ENCODE measurements at regions not wholly inside any gene's neighbourhood (a gene's known extent, or its start where the extent isn't known, plus 50 kb on each side); places are given as distances from the start of the nearest gene placed in this dataset.

DNA sequence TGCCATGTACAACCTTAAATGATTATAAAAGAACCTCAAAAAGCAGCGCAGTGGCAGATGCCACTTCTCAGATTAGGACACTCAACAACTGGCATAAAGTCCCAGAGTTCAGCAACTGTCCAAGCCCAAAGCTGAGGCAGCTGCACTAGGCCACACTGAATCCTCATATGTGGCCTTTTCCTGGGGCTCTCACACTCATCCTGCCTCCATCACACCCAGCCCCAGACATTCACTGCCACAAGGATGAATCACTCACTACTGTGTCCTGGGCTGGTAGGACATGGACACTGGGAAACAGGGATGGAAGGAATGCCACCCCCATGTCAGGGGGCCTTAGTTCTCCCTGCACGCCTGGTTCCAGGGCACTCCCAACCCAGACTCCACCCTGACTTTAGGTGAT, 547.7 kb downstream of the TNS3 start:
- DNase-seq (ENCODE audit: extremely low spot score): no peak
- ChIA-PET POLR2A (no interaction called here), CTCF (no interaction called here)
- TF ChIP-seq PKNOX1 (IDR thresholded peaks at IDR 0.05) (no peak), FOXA1 (IDR thresholded peaks at IDR 0.05) (no peak)

- no peak for DNase-seq (ENCODE audit: extremely low spot score)
- CTCF ChIA-PET: interaction anchor here (0.7 kb wide), 1 partner anchor 387 kb away, joined by 4 read pairs; no protein-coding TSS in a partner anchor
- TF ChIP-seq ZNF384 (IDR thresholded peaks at IDR 0.05) (no peak), NFRKB (IDR thresholded peaks at IDR 0.05) (no peak), FOXM1 (IDR thresholded peaks at IDR 0.05; ENCODE audit: borderline replicate concordance) (no peak), ELF4 (IDR thresholded peaks at IDR 0.05) (no peak), BHLHE40 (IDR thresholded peaks at IDR 0.05; ENCODE audit: borderline replicate concordance) (no peak), TARDBP (IDR thresholded peaks at IDR 0.05) (no peak), LEF1 (IDR thresholded peaks at IDR 0.05; ENCODE audit: borderline replicate concordance) (no peak)
- POLR2A ChIA-PET: no interaction called here
These were observed 549.4 kb downstream of the TNS3 start for GRCh38 chr7:47032536-47032908.

DNA sequence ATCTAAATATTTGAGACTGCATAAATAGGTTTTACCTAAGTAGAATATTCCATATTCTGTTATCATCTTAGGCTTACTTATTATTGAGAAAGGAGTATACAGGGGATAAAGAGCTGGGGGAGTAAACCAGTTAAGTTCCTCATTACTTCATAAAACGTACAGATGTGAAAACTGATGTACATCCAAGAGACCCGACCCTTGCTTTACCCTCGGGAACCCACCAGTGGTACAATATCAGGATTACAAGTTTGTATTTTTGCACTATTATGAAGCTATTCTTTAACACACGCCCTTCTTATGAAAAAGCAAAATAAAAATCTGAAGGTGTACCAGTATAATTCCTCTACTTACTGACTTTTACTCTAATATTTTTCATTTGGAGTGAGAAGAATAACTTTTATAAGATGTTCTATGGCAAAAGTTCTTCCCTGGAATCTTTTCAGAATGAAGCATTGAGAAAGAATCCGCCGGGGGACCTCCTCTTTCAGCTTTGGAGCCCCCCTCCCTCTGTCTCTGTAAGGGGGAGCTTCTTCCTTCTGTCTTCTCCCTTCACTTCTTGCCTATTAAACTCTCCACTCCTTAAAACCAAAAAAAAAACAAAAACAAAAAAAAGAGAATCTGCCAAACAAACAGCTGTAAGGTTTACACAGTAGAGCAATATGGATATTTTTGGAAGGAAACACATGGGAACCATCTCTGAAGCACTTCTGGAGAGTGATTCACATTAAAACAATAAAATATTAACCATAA, 550.0 kb downstream of the TNS3 start:
- DNase-seq (ENCODE audit: extremely low spot score): no peak
- TF ChIP-seq ZNF384 (IDR thresholded peaks at IDR 0.05) (no peak), ELF4 (IDR thresholded peaks at IDR 0.05) (no peak), BHLHE40 (IDR thresholded peaks at IDR 0.05; ENCODE audit: borderline replicate concordance) (no peak), ARNT (IDR thresholded peaks at IDR 0.05) (no peak), LEF1 (IDR thresholded peaks at IDR 0.05; ENCODE audit: borderline replicate concordance) (no peak), SP1 (IDR thresholded peaks at IDR 0.05) (no peak), FOXA1 (IDR thresholded peaks at IDR 0.05) (no peak), L3MBTL2 (conservative IDR thresholded peaks at IDR 0.05) (no peak), PKNOX1 (IDR thresholded peaks at IDR 0.05) (no peak), NFRKB (IDR thresholded peaks at IDR 0.05) (no peak), SUZ12 (IDR thresholded peaks at IDR 0.05) (no peak), FOXK2 (IDR thresholded peaks at IDR 0.05) (no peak), HDGF (IDR thresholded peaks at IDR 0.05; ENCODE audit: borderline replicate concordance) (no peak), CTBP1 (IDR thresholded peaks at IDR 0.05; ENCODE audit: borderline replicate concordance) (no peak), TARDBP (IDR thresholded peaks at IDR 0.05) (no peak), FOXM1 (IDR thresholded peaks at IDR 0.05; ENCODE audit: borderline replicate concordance) (no peak)
- POLR2A ChIA-PET: no interaction called here
- CTCF ChIA-PET: interaction anchor here (0.7 kb wide), 1 partner anchor 386 kb away, joined by 4 read pairs; no protein-coding TSS in a partner anchor

GRCh38 chr7:47028284-47028683, 553.6 kb downstream of the TNS3 start:
- CTCF ChIA-PET: no interaction called here
- POLR2A ChIA-PET: no interaction called here
- no peak for TF ChIP-seq FOXM1 (IDR thresholded peaks at IDR 0.05; ENCODE audit: borderline replicate concordance)
- no peak for TF ChIP-seq FOXK2 (IDR thresholded peaks at IDR 0.05)
- no peak for TF ChIP-seq ARNT (IDR thresholded peaks at IDR 0.05)
- TF ChIP-seq CTBP1 (IDR thresholded peaks at IDR 0.05; ENCODE audit: borderline replicate concordance): no peak
- TF ChIP-seq L3MBTL2 (conservative IDR thresholded peaks at IDR 0.05): no peak
- DNase-seq (ENCODE audit: extremely low spot score): no peak

- TF ChIP-seq SP1 (IDR thresholded peaks at IDR 0.05) (no peak), FOXK2 (IDR thresholded peaks at IDR 0.05) (no peak), SUZ12 (IDR thresholded peaks at IDR 0.05) (no peak), FOXA1 (IDR thresholded peaks at IDR 0.05) (no peak), PKNOX1 (IDR thresholded peaks at IDR 0.05) (no peak), NFRKB (IDR thresholded peaks at IDR 0.05) (no peak), FOXM1 (IDR thresholded peaks at IDR 0.05; ENCODE audit: borderline replicate concordance) (no peak), BHLHE40 (IDR thresholded peaks at IDR 0.05; ENCODE audit: borderline replicate concordance) (no peak), LEF1 (IDR thresholded peaks at IDR 0.05; ENCODE audit: borderline replicate concordance) (no peak), TARDBP (IDR thresholded peaks at IDR 0.05) (no peak), ARNT (IDR thresholded peaks at IDR 0.05) (no peak), ZNF384 (IDR thresholded peaks at IDR 0.05) (no peak), L3MBTL2 (conservative IDR thresholded peaks at IDR 0.05) (no peak), HDGF (IDR thresholded peaks at IDR 0.05; ENCODE audit: borderline replicate concordance) (no peak), CTBP1 (IDR thresholded peaks at IDR 0.05; ENCODE audit: borderline replicate concordance) (no peak), ELF4 (IDR thresholded peaks at IDR 0.05) (no peak)
- ChIA-PET CTCF (no interaction called here), POLR2A (no interaction called here)
- DNase-seq (ENCODE audit: extremely low spot score): no peak
These were observed 554.1 kb downstream of the TNS3 start for GRCh38 chr7:47027695-47028240.

DNA sequence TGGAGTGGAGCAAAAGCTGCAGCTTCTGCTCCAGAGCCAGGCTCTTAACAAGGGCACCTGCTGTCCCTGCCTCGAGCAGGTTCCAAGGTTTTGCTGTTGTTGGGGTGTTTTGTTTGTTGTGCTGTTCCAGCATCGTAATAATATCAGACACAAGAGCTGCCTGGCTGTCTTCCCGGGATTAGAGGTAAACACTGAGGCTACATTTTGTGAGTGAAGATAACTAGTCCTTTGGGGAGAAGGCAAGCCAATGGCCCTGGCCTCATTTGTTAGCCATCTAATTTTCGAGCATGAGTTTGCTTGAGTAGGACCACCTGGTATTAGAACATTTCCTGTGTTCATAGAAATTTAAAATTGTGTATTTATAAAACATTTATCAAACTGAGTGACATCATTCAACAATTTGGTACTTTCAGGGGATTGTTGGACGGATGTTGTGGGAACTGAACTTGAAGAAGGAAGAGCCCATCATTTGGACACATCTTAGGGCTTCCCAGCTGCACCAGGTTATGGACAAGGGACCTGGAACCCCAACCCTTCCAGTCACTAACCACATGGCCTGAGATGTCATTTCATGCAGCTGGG, 555.0 kb downstream of the TNS3 start:
- DNase-seq (ENCODE audit: extremely low spot score): no peak
- CTCF ChIA-PET: no interaction called here
- TF ChIP-seq PKNOX1 (IDR thresholded peaks at IDR 0.05) (no peak), SP1 (IDR thresholded peaks at IDR 0.05) (no peak), ELF4 (IDR thresholded peaks at IDR 0.05) (no peak), LEF1 (IDR thresholded peaks at IDR 0.05; ENCODE audit: borderline replicate concordance) (no peak), CTBP1 (IDR thresholded peaks at IDR 0.05; ENCODE audit: borderline replicate concordance) (no peak), FOXK2 (IDR thresholded peaks at IDR 0.05) (no peak), ARNT (IDR thresholded peaks at IDR 0.05) (no peak), FOXA1 (IDR thresholded peaks at IDR 0.05) (no peak)
- POLR2A ChIA-PET: no interaction called here

Data from HEK293T (cell line).